Sigmoid colon (tissue), 3 donors: ENCODE measurements at regions not wholly inside any gene's neighbourhood (a gene's known extent, or its start where the extent isn't known, plus 50 kb on each side); places are given as distances from the start of the nearest gene placed in this dataset.

Experiments used
- CTCF ChIP-seq, 4 experiments: fragments of 450-650 bp in 3 of 4; fragments of 200-600 bp in 1 of 4; IDR thresholded peaks; one replicate each; pipeline ENCODE4 v1.5.1; 2016 to 2019; ENCODE audit warnings: antibody characterized with exemption in 4 of 4, mild to moderate bottlenecking in 3 of 4, moderate library complexity in 2 of 4
- POLR2A ChIP-seq, 2 donors: fragments of 450-650 bp; IDR thresholded peaks; one replicate each; pipeline ENCODE4 v1.6.1; 2016; ENCODE audit warnings: antibody characterized with exemption in 2 of 2, mild to moderate bottlenecking in 2 of 2, moderate library complexity in 2 of 2

GRCh38 chr3:43844757-43845156 is 154.0 kb downstream of the ABHD5 start:
- TF ChIP-seq CTCF (IDR thresholded peaks at IDR 0.05) (no peak), POLR2A (IDR thresholded peaks at IDR 0.05) (no peak)
